Activated T-helper 2 cell treated with anti-CD3 and anti-CD28 coated beads, Interferon-gamma antibody, Interleukin-2, Interleukin-4, amounts not matched to agents 10 μg/mL and 5 μg/mL and 100 μg/mL, durations not matched to agents 14 hours and 24 hours and 36 hours (primary cell): ENCODE measurements at regions not wholly inside any gene's neighbourhood (a gene's known extent, or its start where the extent isn't known, plus 50 kb on each side); places are given as distances from the start of the nearest gene placed in this dataset.

Source experiments
- DNase-seq: peaks from one replicate; pipeline ENCODE4 v3.0.0; 2021; ENCODE audit warnings: low spot score
- H3K27ac Mint-ChIP-seq: one replicate; pipeline ENCODE4 v1.8.0; 2021; ENCODE audit warnings: mixed read lengths
- H3K27me3 Mint-ChIP-seq: one replicate; pipeline ENCODE4 v1.8.0; 2021; ENCODE audit warnings: low read depth, mixed read lengths
- H3K36me3 Mint-ChIP-seq: one replicate; pipeline ENCODE4 v1.8.0; 2021; ENCODE audit warnings: low read depth, mixed read lengths
- H3K4me1 Mint-ChIP-seq: one replicate; pipeline ENCODE4 v1.8.0; 2021; ENCODE audit warnings: low read depth, mixed read lengths
- H3K4me3 Mint-ChIP-seq: one replicate; pipeline ENCODE4 v1.8.0; 2021; ENCODE audit warnings: low read depth, mild to moderate bottlenecking, moderate library complexity, mixed read lengths
- H3K9me3 Mint-ChIP-seq: one replicate; pipeline ENCODE4 v1.8.0; 2021; ENCODE audit warnings: mixed read lengths
- intact Hi-C: fragments of 100-400 bp; cut with micrococcal nuclease; formaldehyde crosslinking; loops from one replicate; pipeline ENCODE4 v1.15.1; 2023

DNA sequence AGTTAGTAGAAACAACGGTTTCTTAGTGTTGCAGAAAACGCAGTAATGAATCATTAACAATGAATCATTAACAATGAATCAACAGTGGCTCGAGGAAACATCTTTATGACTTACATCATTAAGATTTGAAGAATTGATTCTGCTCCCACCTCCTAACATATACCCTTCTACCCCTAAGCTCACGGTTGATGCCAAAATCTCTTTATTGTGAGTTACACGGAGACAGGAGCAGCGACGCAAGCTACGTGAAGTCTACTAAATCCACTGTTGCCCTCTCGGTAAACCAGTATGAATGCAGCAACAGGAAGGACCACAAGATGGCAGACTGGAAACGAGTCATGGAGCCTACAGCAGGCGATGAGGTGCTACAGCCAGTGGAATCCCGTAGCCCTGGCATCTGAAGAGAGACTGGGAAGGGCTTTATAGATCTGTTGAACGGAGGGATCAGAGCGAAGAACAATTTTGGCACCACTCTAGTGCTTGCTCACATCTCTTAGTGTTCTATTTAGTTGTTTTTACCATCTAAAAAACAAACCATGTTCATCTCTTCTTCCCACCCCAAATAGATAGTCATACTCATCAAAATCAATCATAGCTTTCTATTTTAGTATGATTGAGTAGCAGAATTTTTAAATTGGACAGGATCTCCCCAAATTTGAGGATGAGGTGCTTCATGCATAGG lies 332.7 kb downstream of the DUSP6 start:
- Mint-ChIP-seq H3K9me3 (peaks cover 3% of the 10 kb centered on the region), H3K36me3 (peaks cover 9% of the 10 kb centered on the region), H3K27me3 (peaks cover 1% of the 10 kb centered on the region), H3K27ac (no peak overlapping the region), H3K4me3 (no peak overlapping the region), H3K4me1 (peaks cover 27% of the 10 kb centered on the region)
- intact Hi-C loops, result loop anchor here (1.0 to 10.0 kb wide), 8 partner anchors 20 to 875 kb away; partner anchors contain the start of genes ATP2B1, CEP290, DUSP6 and TMTC3
- peak; percentile 75 for DNase-seq

DNA sequence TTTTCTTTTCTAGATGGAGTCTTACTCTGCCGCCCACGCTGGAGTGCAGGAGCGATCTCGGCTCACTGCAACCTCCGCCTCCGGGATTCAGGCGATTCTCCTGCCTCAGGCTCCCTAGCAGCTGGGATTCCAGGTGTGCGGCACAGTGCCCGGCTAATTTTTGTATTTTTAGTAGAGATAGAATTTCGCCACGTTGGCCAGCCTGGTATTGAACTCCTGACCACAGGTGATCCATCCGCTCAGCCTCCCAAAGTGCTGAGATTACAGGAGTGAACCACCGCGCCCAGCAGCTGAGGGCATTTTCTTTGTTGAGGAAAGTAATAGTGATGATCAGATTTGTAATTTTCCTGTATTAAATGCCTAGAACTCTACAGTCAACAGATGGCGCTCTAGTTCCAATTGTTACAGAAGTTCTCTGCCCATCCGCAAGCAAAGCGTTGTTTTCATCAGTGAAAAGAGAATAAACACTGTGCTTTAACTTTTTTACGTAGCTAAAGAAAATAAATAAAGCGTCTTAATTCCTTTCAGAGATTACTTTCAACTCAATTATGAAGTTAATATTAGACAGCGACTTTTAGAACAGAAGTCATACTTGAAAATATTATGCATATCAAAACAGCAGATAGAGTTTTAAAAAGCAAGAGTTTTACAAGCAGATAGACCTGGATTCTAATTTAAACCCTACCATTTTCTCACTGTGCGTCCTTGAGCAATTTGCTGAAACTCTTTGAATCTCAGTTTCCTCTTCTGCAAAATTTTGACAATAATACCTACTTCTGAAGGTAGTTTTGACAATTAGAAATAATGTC lies 335.1 kb downstream of the DUSP6 start:
- intact Hi-C loops, result loop anchor here (1.0 to 10.0 kb wide), 8 partner anchors 35 to 872 kb away; partner anchors contain the start of genes ATP2B1, CEP290, GALNT4 and TMTC3
- peak overlapping the region; percentile 63 for H3K4me3 Mint-ChIP-seq
- H3K27ac Mint-ChIP-seq, result peak overlapping the region; percentile 67
- peaks cover 7% of the 10 kb centered on the region for H3K36me3 Mint-ChIP-seq
- no peak for DNase-seq
- H3K9me3 Mint-ChIP-seq, result no peaks in the 10 kb centered on the region
- H3K27me3 Mint-ChIP-seq, result peaks cover 1% of the 10 kb centered on the region
- H3K4me1 Mint-ChIP-seq, result peaks cover 22% of the 10 kb centered on the region

DNA sequence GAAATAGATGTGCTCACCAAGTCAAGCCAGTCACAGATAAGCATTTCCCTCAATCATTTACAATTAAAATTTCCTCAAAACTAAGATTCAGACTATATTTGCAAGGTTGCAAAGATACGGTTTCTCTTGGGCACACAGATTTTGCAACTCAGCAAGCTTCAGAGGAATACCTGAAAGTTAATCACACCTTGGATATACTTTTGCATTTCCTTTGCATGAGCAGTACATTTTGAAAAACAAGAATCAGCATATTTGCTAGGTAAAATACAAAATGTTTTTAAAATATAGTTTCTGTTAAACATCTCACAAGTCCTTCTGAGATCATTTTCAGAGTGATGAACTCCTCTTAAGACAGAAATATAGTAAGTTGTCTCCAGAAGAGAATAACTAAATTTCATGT lies 336.9 kb downstream of the DUSP6 start:
- Mint-ChIP-seq H3K36me3 (peaks cover 4% of the 10 kb centered on the region), H3K27ac (no peak overlapping the region), H3K9me3 (no peaks in the 10 kb centered on the region), H3K4me3 (no peak overlapping the region), H3K4me1 (peaks cover 15% of the 10 kb centered on the region), H3K27me3 (peaks cover 1% of the 10 kb centered on the region)
- DNase-seq, result no peak
- intact Hi-C loops, result loop anchor here (5.0 to 10.0 kb wide), 4 partner anchors 37 to 871 kb away; partner anchors contain the start of genes ATP2B1, CEP290 and TMTC3

DNA sequence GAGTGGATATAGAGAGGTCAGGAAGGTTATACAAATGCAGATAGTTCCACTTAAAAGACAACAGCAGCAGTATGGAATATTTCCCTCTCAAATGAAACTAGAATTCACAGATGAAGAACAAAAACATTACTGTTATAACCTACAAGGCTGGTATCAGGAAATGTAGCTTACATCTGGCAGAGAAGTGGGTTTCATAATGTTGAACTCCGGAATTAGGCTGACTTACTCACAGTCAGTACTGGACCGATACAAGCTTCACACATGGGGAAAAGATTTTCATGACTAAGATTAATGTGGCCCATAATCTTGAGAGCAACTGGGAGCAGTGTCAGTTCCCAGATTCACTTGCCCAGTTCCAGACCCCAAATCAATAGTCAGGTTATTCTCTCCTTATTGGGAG lies 353.9 kb downstream of the DUSP6 start:
- Mint-ChIP-seq H3K27me3 (peaks cover 41% of the 10 kb centered on the region), H3K4me1 (peaks cover 2% of the 10 kb centered on the region), H3K27ac (no peak overlapping the region), H3K4me3 (no peak overlapping the region), H3K9me3 (no peaks in the 10 kb centered on the region), H3K36me3 (no peaks in the 10 kb centered on the region)
- intact Hi-C loops, result loop anchor here (10.0 kb wide), 1 partner anchor 884 kb away; no protein-coding TSS in a partner anchor
- DNase-seq, result no peak

DNA sequence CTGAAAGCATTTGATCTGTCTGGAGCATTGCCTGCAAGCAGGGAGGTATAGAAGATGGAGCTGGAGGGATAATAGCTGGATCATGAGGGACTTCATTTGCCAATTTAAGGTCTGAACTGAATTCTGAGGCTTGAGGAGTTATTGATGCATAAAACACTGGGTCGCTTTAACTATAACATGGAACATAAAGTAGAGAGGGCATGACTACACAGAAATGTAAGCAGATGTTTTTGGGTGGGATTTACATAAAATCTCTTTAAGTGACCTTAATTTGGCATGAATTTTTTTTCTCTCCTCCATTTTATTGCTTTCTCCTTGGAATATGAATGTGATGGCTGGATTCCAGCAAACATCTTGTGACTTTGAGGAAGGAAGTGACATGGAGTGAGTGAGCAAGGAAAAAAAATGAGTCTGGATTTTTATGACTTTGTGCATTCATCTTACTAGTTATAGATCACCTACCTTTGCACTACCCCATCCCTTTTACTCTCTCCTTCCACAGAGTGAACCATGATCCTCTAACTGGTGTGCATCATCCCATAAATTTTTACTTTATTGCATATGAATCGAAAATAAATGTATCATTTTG lies 356.0 kb downstream of the DUSP6 start:
- H3K9me3 Mint-ChIP-seq, result no peaks in the 10 kb centered on the region
- H3K27me3 Mint-ChIP-seq, result peaks cover 35% of the 10 kb centered on the region
- intact Hi-C loops, result loop anchor here (10.0 kb wide), 1 partner anchor 881 kb away; no protein-coding TSS in a partner anchor
- H3K27ac Mint-ChIP-seq, result no peak overlapping the region
- H3K36me3 Mint-ChIP-seq, result no peaks in the 10 kb centered on the region
- no peak for DNase-seq
- H3K4me1 Mint-ChIP-seq, result no peaks in the 10 kb centered on the region
- H3K4me3 Mint-ChIP-seq, result no peak overlapping the region

DNA sequence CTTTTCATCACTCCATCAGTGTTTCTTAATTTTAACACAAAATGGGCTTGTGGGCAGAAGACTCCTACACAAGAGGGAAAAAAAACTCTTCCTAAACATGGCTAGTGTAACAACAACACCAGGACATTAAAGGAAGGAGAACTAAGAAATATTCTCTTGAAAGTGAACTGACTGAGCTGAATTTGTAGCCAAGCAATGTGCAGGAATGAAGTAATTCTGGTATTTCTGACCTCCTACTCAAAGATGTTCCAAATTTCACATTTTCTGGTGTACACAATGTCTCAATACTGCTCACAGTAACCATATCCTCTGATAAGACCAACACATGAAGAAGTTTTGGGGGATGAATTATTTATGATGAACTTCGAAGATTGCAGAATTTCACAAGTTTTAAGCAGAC lies 357.3 kb downstream of the DUSP6 start:
- Mint-ChIP-seq H3K4me1 (no peaks in the 10 kb centered on the region), H3K36me3 (no peaks in the 10 kb centered on the region), H3K9me3 (no peaks in the 10 kb centered on the region), H3K27me3 (peaks cover 31% of the 10 kb centered on the region), H3K27ac (no peak overlapping the region), H3K4me3 (no peak overlapping the region)
- intact Hi-C loops, result loop anchor here (10.0 kb wide), 1 partner anchor 880 kb away; no protein-coding TSS in a partner anchor
- DNase-seq, result no peak

DNA sequence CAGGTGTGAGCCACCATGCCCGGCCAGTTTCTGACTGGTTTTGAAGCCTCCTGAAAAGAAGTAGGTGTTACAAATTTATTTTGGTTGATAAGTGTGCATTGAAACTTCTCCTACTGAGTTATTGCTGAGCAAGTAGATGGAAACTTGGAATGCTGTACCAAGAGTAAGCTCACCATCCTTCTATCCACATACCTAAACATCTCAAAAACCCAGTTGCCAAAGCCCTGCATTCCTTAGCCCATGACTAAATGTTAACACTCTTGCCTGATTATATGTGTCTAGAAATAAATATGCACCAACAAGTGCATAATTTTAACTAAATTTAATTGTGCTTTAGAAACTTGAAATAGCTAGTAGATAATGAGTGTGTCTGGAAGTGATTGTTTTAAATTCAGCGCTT lies 357.8 kb downstream of the DUSP6 start:
- intact Hi-C loops, result loop anchor here (10.0 kb wide), 1 partner anchor 880 kb away; no protein-coding TSS in a partner anchor

DNA sequence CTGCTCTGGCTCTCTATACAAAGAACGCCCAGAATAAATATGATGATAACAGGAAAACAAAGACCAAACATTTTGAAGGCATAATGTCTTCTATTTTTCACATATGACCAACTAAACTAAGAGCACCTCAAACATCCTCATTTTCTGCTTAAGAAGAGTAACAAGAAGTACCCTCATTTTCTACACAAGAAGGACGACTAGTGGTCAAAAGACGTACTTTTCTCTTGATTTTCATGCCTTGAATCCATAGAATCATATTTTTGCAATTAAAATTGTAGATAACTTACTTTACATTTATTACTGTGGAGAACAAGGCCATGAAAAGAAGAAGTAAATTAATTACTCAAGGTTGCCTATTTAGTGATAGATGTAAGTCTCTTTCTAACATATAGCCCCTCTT lies 358.6 kb downstream of the DUSP6 start:
- Mint-ChIP-seq H3K4me3 (no peak overlapping the region), H3K27me3 (peaks cover 31% of the 10 kb centered on the region)

More for the DNA sequence above, 357.8 kb downstream of the DUSP6 start:
- Mint-ChIP-seq H3K36me3 (no peaks in the 10 kb centered on the region), H3K9me3 (no peaks in the 10 kb centered on the region), H3K27me3 (peaks cover 31% of the 10 kb centered on the region), H3K4me3 (no peak overlapping the region), H3K4me1 (no peaks in the 10 kb centered on the region), H3K27ac (no peak overlapping the region)
- DNase-seq, result no peak

DNA sequence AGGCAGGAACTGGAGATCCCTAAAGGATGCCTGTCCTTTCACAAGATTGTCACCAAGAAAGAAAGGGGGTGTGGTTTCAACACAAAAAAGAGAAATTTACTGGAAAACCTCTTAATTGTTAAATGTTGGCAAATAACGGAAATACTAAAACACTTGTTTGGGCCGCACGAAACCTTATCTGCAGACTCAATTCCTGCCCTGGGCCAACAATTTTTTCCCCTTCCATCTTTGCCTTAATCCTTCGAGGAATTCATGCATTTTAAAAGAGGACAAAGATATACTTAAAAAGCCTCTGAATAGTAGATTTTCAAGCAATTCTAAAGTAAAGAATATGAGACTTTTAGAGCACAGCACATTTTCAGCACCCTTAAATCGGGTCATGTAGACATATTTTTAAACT lies 366.2 kb downstream of the DUSP6 start:
- Mint-ChIP-seq H3K9me3 (no peaks in the 10 kb centered on the region), H3K4me3 (no peak overlapping the region), H3K36me3 (no peaks in the 10 kb centered on the region), H3K27ac (no peak overlapping the region), H3K27me3 (peaks cover 27% of the 10 kb centered on the region), H3K4me1 (no peaks in the 10 kb centered on the region)
- no peak for DNase-seq
- intact Hi-C loops, result no loop called here

More for the DNA sequence above, 358.6 kb downstream of the DUSP6 start:
- H3K36me3 Mint-ChIP-seq, result no peaks in the 10 kb centered on the region
- no peak for DNase-seq
- no peak overlapping the region for H3K27ac Mint-ChIP-seq
- intact Hi-C loops, result loop anchor here (10.0 kb wide), 1 partner anchor 879 kb away; no protein-coding TSS in a partner anchor
- H3K9me3 Mint-ChIP-seq, result no peaks in the 10 kb centered on the region
- no peaks in the 10 kb centered on the region for H3K4me1 Mint-ChIP-seq

DNA sequence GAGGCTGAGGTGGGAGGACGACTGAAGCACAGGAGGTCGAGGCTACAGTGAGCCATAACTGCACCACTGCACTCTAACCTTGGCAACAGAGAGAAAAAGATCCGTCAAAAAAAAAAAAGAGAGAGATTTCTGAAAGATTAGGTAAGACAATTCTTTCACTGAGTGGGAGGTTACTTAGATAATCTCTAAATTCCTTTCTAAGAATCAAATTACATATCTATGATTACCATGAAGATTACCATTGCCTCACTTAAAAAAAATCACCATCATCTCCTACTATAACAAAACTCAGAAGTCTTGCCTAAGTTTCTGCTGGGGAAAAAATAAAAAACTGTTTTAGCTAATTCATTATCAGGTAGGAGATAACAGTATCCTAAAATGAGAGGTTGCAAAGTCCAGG lies 366.7 kb downstream of the DUSP6 start:
- DNase-seq, result no peak
- H3K27ac Mint-ChIP-seq, result no peak overlapping the region
- no peaks in the 10 kb centered on the region for H3K9me3 Mint-ChIP-seq
- peaks cover 28% of the 10 kb centered on the region for H3K27me3 Mint-ChIP-seq
- H3K4me3 Mint-ChIP-seq, result no peak overlapping the region
- H3K36me3 Mint-ChIP-seq, result no peaks in the 10 kb centered on the region
- intact Hi-C loops, result no loop called here
- H3K4me1 Mint-ChIP-seq, result no peaks in the 10 kb centered on the region

DNA sequence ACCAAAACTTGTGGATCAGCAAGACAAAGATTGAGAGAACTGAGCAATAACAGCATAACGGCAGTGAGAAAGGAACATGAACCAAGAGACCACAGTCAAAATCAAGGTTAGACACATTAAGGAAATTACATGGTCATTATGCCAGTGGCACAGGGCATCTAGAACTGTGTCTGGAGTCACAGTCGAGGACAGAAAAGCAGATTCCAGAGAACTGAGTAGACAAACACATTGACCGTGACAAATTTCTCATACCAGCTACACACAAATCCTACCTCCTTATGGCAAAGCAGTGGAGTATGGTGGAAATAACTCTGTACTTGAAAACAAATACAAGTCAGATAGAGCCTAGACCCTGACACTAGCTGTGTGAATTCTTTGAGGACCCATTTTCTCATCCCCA lies 367.3 kb downstream of the DUSP6 start:
- no peak overlapping the region for H3K27ac Mint-ChIP-seq
- intact Hi-C loops, result no loop called here

DNA sequence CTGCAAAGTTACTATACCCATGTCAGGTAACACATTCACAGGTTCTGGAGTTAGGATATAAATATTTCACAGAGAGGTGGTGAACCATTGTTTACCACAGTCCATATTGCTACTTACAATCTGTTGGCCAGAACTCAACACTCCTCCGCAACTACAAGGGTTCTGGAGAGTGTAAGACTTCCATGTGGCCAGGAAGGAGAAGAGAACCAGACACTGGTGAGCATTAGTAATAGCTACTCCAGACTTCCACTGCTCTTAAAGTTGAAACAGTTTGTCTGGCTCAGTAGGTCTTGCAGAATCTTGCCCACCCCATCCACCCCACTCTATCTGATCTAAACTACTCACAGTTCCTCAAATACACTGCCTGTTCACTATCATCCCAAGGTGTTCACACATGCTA lies 369.6 kb downstream of the DUSP6 start:
- H3K27me3 Mint-ChIP-seq, result peaks cover 26% of the 10 kb centered on the region
- no peaks in the 10 kb centered on the region for H3K9me3 Mint-ChIP-seq
- H3K4me1 Mint-ChIP-seq, result no peaks in the 10 kb centered on the region
- intact Hi-C loops, result no loop called here
- H3K36me3 Mint-ChIP-seq, result no peaks in the 10 kb centered on the region
- H3K27ac Mint-ChIP-seq, result no peak overlapping the region
- DNase-seq, result no peak
- no peak overlapping the region for H3K4me3 Mint-ChIP-seq

More for the DNA sequence above, 367.3 kb downstream of the DUSP6 start:
- no peaks in the 10 kb centered on the region for H3K36me3 Mint-ChIP-seq
- no peak for DNase-seq
- H3K4me3 Mint-ChIP-seq, result no peak overlapping the region
- H3K27me3 Mint-ChIP-seq, result peaks cover 30% of the 10 kb centered on the region
- no peaks in the 10 kb centered on the region for H3K4me1 Mint-ChIP-seq
- H3K9me3 Mint-ChIP-seq, result no peaks in the 10 kb centered on the region
